ENCODE measurements at regions not wholly inside any gene's neighbourhood (a gene's known extent, or its start where the extent isn't known, plus 50 kb on each side); places are given as distances from the start of the nearest gene placed in this dataset.

GRCh38 chr13:72424059-72424458 lies 303.4 kb downstream of the MZT1 start:
- Histone ChIP-seq H3K4me3 (ENCODE audit: low read length) (no peak overlapping the region), H3K9me3 (ENCODE audit: control insufficient read depth, low read depth, low read length) (no peaks in the 10 kb centered on the region), H3K4me1 (ENCODE audit: control insufficient read depth, insufficient read depth, low read length) (no peaks in the 10 kb centered on the region), H3K36me3 (ENCODE audit: control insufficient read depth, insufficient read depth, low read length) (no peaks in the 10 kb centered on the region), H3K27ac (ENCODE audit: low read length) (no peak overlapping the region), H3K27me3 (ENCODE audit: control insufficient read depth, insufficient read depth, low read length) (no peaks in the 10 kb centered on the region)
- WGBS (ENCODE audit: insufficient coverage, low lambda C conversion rate): 100% methylated on average over 1 of the region's 2 CpGs
- no peak for DNase-seq

DNA sequence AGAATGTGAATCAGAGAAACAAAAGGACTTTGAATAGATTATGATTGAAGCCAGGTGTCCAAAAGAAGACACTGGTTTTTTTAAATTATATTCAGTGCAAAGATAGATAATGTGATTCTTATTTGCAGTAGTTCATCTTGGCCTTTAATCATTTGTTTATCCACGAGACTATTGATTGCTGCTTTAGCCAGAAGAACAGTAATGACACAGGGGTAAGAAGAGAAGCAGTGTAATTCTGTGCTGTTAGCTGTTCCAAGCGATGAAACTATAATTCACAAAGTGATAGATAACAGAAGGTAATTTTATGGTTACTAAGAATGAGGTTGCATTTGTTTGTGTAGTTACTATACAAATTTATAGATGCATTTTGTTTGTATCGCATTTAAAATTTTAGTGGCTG lies 311.6 kb downstream of the MZT1 start:
- no peak for DNase-seq

GRCh38 chr13:72412481-72412880 lies 314.9 kb downstream of the MZT1 start:
- Histone ChIP-seq H3K36me3 (ENCODE audit: control insufficient read depth, insufficient read depth, low read length) (no peaks in the 10 kb centered on the region), H3K9me3 (ENCODE audit: control insufficient read depth, low read depth, low read length) (no peaks in the 10 kb centered on the region), H3K4me3 (ENCODE audit: low read length) (no peak overlapping the region), H3K27me3 (ENCODE audit: control insufficient read depth, insufficient read depth, low read length) (no peaks in the 10 kb centered on the region), H3K27ac (ENCODE audit: low read length) (no peak overlapping the region), H3K4me1 (ENCODE audit: control insufficient read depth, insufficient read depth, low read length) (no peaks in the 10 kb centered on the region)
- 77% methylated on average over 2 of the region's 2 CpGs for WGBS (ENCODE audit: insufficient coverage, low lambda C conversion rate)
- DNase-seq: no peak

More for the DNA sequence above, 311.6 kb downstream of the MZT1 start:
- H3K4me3 ChIP-seq (ENCODE audit: low read length): no peak overlapping the region
- no peak overlapping the region for H3K27ac ChIP-seq (ENCODE audit: low read length)
- H3K36me3 ChIP-seq (ENCODE audit: control insufficient read depth, insufficient read depth, low read length): no peaks in the 10 kb centered on the region
- H3K4me1 ChIP-seq (ENCODE audit: control insufficient read depth, insufficient read depth, low read length): no peaks in the 10 kb centered on the region
- WGBS (ENCODE audit: insufficient coverage, low lambda C conversion rate): no CpG with 5 or more reads among the region's 3 CpGs
- H3K9me3 ChIP-seq (ENCODE audit: control insufficient read depth, low read depth, low read length): no peaks in the 10 kb centered on the region
- H3K27me3 ChIP-seq (ENCODE audit: control insufficient read depth, insufficient read depth, low read length): no peaks in the 10 kb centered on the region

GRCh38 chr13:72405441-72405840 lies 322.0 kb downstream of the MZT1 start:
- Histone ChIP-seq H3K9me3 (ENCODE audit: control insufficient read depth, low read depth, low read length) (no peaks in the 10 kb centered on the region), H3K4me1 (ENCODE audit: control insufficient read depth, insufficient read depth, low read length) (no peaks in the 10 kb centered on the region), H3K27me3 (ENCODE audit: control insufficient read depth, insufficient read depth, low read length) (no peaks in the 10 kb centered on the region), H3K4me3 (ENCODE audit: low read length) (no peak overlapping the region), H3K36me3 (ENCODE audit: control insufficient read depth, insufficient read depth, low read length) (no peaks in the 10 kb centered on the region), H3K27ac (ENCODE audit: low read length) (no peak overlapping the region)
- no CpG with 5 or more reads among the region's 1 CpG for WGBS (ENCODE audit: insufficient coverage, low lambda C conversion rate)
- DNase-seq: no peak

- Histone ChIP-seq H3K27ac (ENCODE audit: low read length) (no peak overlapping the region), H3K4me1 (ENCODE audit: control insufficient read depth, insufficient read depth, low read length) (no peaks in the 10 kb centered on the region), H3K4me3 (ENCODE audit: low read length) (no peak overlapping the region), H3K9me3 (ENCODE audit: control insufficient read depth, low read depth, low read length) (no peaks in the 10 kb centered on the region), H3K36me3 (ENCODE audit: control insufficient read depth, insufficient read depth, low read length) (no peaks in the 10 kb centered on the region), H3K27me3 (ENCODE audit: control insufficient read depth, insufficient read depth, low read length) (no peaks in the 10 kb centered on the region)
- WGBS (ENCODE audit: insufficient coverage, low lambda C conversion rate): no CpG with 5 or more reads among the region's 3 CpGs
- no peak for DNase-seq
Observed at GRCh38 chr13:72403396-72404010, 323.9 kb downstream of the MZT1 start.

- no peak overlapping the region for H3K27ac ChIP-seq (ENCODE audit: low read length)
- H3K9me3 ChIP-seq (ENCODE audit: control insufficient read depth, low read depth, low read length): no peaks in the 10 kb centered on the region
- no peaks in the 10 kb centered on the region for H3K36me3 ChIP-seq (ENCODE audit: control insufficient read depth, insufficient read depth, low read length)
- H3K4me3 ChIP-seq (ENCODE audit: low read length): no peak overlapping the region
- no peaks in the 10 kb centered on the region for H3K27me3 ChIP-seq (ENCODE audit: control insufficient read depth, insufficient read depth, low read length)
- no peak for DNase-seq
- WGBS (ENCODE audit: insufficient coverage, low lambda C conversion rate): no CpG with 5 or more reads among the region's 3 CpGs
- H3K4me1 ChIP-seq (ENCODE audit: control insufficient read depth, insufficient read depth, low read length): no peaks in the 10 kb centered on the region
Observed at GRCh38 chr13:72400856-72401255, 326.6 kb downstream of the MZT1 start.

DNA sequence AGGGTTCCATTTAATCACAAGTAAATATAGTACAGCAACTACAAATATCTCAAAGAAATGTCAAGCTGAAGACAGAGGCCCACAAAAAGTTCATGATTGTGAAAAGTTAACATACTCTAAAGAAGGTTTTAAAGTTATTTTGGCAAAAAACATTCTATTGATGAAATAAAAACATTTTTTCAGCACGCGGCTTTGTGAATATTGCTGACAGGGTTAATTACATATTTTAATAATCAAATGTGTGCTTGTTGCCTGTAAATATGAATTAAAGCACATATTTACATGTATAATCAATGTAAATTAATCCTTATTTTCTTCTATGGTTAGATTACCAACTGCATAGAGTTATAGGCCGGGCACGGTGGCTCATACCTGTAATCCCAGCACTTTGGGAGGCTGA lies 328.1 kb downstream of the MZT1 start:
- DNase-seq: no peak
- 100% methylated on average over 2 of the region's 4 CpGs for WGBS (ENCODE audit: insufficient coverage, low lambda C conversion rate)
- no peaks in the 10 kb centered on the region for H3K9me3 ChIP-seq (ENCODE audit: control insufficient read depth, low read depth, low read length)
- no peak overlapping the region for H3K4me3 ChIP-seq (ENCODE audit: low read length)
- H3K4me1 ChIP-seq (ENCODE audit: control insufficient read depth, insufficient read depth, low read length): no peaks in the 10 kb centered on the region
- no peaks in the 10 kb centered on the region for H3K27me3 ChIP-seq (ENCODE audit: control insufficient read depth, insufficient read depth, low read length)
- H3K27ac ChIP-seq (ENCODE audit: low read length): no peak overlapping the region
- no peaks in the 10 kb centered on the region for H3K36me3 ChIP-seq (ENCODE audit: control insufficient read depth, insufficient read depth, low read length)

- Histone ChIP-seq H3K27ac (ENCODE audit: low read length) (no peak overlapping the region), H3K36me3 (ENCODE audit: control insufficient read depth, insufficient read depth, low read length) (no peaks in the 10 kb centered on the region), H3K4me3 (ENCODE audit: low read length) (no peak overlapping the region), H3K4me1 (ENCODE audit: control insufficient read depth, insufficient read depth, low read length) (no peaks in the 10 kb centered on the region), H3K9me3 (ENCODE audit: control insufficient read depth, low read depth, low read length) (no peaks in the 10 kb centered on the region), H3K27me3 (ENCODE audit: control insufficient read depth, insufficient read depth, low read length) (no peaks in the 10 kb centered on the region)
- no peak for DNase-seq
- no CpG with 5 or more reads among the region's 1 CpG for WGBS (ENCODE audit: insufficient coverage, low lambda C conversion rate)
Observed at GRCh38 chr13:72397265-72397664, 330.2 kb downstream of the MZT1 start.

DNA sequence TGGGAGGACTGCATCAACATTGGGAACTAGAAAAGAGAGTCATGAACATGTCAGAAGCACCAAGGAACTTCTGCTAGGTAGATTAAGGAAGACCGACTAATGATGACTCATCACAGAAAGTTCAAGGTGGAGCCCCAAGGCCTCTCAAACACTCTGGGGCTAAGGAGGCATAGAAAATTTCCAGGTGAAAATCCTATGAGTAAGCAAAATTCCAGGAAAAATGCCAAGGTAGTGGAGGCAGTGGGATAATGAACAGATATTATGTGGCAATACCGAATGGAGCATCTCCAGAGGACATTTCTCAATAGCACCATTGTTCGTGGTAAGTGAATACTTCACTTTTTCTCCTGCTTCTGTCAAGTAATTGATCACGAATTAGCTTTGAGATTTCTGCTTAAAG lies 336.5 kb downstream of the MZT1 start:
- H3K4me3 ChIP-seq (ENCODE audit: low read length): no peak overlapping the region
- no peaks in the 10 kb centered on the region for H3K4me1 ChIP-seq (ENCODE audit: control insufficient read depth, insufficient read depth, low read length)
- no peak for DNase-seq
- no peaks in the 10 kb centered on the region for H3K9me3 ChIP-seq (ENCODE audit: control insufficient read depth, low read depth, low read length)
- no peaks in the 10 kb centered on the region for H3K36me3 ChIP-seq (ENCODE audit: control insufficient read depth, insufficient read depth, low read length)
- H3K27ac ChIP-seq (ENCODE audit: low read length): no peak overlapping the region
- 100% methylated on average over 2 of the region's 4 CpGs for WGBS (ENCODE audit: insufficient coverage, low lambda C conversion rate)
- no peaks in the 10 kb centered on the region for H3K27me3 ChIP-seq (ENCODE audit: control insufficient read depth, insufficient read depth, low read length)

- Histone ChIP-seq H3K9me3 (ENCODE audit: control insufficient read depth, low read depth, low read length) (no peaks in the 10 kb centered on the region), H3K27me3 (ENCODE audit: control insufficient read depth, insufficient read depth, low read length) (no peaks in the 10 kb centered on the region), H3K4me1 (ENCODE audit: control insufficient read depth, insufficient read depth, low read length) (no peaks in the 10 kb centered on the region), H3K4me3 (ENCODE audit: low read length) (no peak overlapping the region), H3K36me3 (ENCODE audit: control insufficient read depth, insufficient read depth, low read length) (no peaks in the 10 kb centered on the region), H3K27ac (ENCODE audit: low read length) (no peak overlapping the region)
- no peak for DNase-seq
- 87% methylated on average over 2 of the region's 5 CpGs for WGBS (ENCODE audit: insufficient coverage, low lambda C conversion rate)
Observed at GRCh38 chr13:72386138-72386684, 341.2 kb downstream of the MZT1 start.

DNA sequence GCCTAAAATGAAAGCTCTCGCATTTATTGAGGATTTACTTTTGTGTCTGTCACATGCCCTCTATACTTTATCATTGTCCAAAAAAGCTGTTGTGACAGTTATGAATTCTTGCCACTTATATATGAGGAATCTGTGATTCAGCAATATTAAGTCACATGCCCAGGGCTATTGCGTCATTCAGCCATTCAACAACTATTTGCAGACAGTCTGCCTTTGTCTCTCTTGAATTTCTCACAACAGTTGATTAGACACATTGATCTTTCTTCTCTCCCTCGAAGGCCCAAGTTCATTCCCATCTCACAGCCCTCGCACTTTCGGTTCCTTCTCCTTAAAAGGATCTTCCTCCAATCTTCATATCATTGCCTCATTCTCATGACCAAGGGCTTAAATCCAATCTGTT lies 342.6 kb downstream of the MZT1 start:
- Histone ChIP-seq H3K4me1 (ENCODE audit: control insufficient read depth, insufficient read depth, low read length) (no peaks in the 10 kb centered on the region), H3K27ac (ENCODE audit: low read length) (no peak overlapping the region), H3K9me3 (ENCODE audit: control insufficient read depth, low read depth, low read length) (no peaks in the 10 kb centered on the region), H3K36me3 (ENCODE audit: control insufficient read depth, insufficient read depth, low read length) (no peaks in the 10 kb centered on the region), H3K4me3 (ENCODE audit: low read length) (no peak overlapping the region), H3K27me3 (ENCODE audit: control insufficient read depth, insufficient read depth, low read length) (no peaks in the 10 kb centered on the region)
- DNase-seq: no peak
- WGBS (ENCODE audit: insufficient coverage, low lambda C conversion rate): 100% methylated on average over 2 of the region's 5 CpGs

Measured in large intestine (tissue), 3 donors.